GM23248 (cell line): ENCODE measurements at regions not wholly inside any gene's neighbourhood (a gene's known extent, or its start where the extent isn't known, plus 50 kb on each side); places are given as distances from the start of the nearest gene placed in this dataset.

Source experiments
- DNase-seq: peaks from one replicate; pipeline ENCODE4 v3.0.0-alpha.2; 2015
- H2AFZ ChIP-seq: fragments of 200-600 bp; sonication (generic); 2 replicates; pipeline ENCODE4 v1.6.1; 2016; ENCODE audit warnings: antibody characterized with exemption
- H3F3A ChIP-seq: fragments of 200-600 bp; sonication (generic); 2 replicates; pipeline ENCODE4 v1.6.1; 2016; ENCODE audit warnings: mild to moderate bottlenecking, antibody characterized with exemption, mixed run types; ENCODE audit not compliant: insufficient read depth
- H3K27ac ChIP-seq: fragments of 200-600 bp; sonication (generic); 2 replicates; pipeline ENCODE4 v1.5.1; 2016; ENCODE audit warnings: mild to moderate bottlenecking
- H3K27me3 ChIP-seq: fragments of 200-600 bp; sonication (generic); replicated peaks from 2 replicates; pipeline ENCODE4 v1.6.1; 2016; ENCODE audit warnings: mild to moderate bottlenecking; ENCODE audit not compliant: insufficient read depth
- H3K36me3 ChIP-seq: fragments of 200-600 bp; sonication (generic); 2 replicates; pipeline ENCODE4 v1.6.1; 2016; ENCODE audit warnings: low read depth, mild to moderate bottlenecking
- H3K4me1 ChIP-seq: fragments of 200-600 bp; sonication (generic); 2 replicates; pipeline ENCODE4 v1.6.1; 2016; ENCODE audit warnings: mild to moderate bottlenecking; ENCODE audit not compliant: insufficient read depth
- H3K4me2 ChIP-seq: fragments of 200-600 bp; sonication (generic); one replicate; pipeline ENCODE4 v1.6.1; 2016; ENCODE audit warnings: mild to moderate bottlenecking; ENCODE audit not compliant: unreplicated experiment
- H3K4me3 ChIP-seq: fragments of 200-600 bp; sonication (generic); 2 replicates; pipeline ENCODE4 v1.5.1; 2016; ENCODE audit warnings: mild to moderate bottlenecking
- H3K79me2 ChIP-seq: fragments of 200-600 bp; sonication (generic); 2 replicates; pipeline ENCODE4 v1.6.1; 2016; ENCODE audit warnings: mild to moderate bottlenecking; ENCODE audit not compliant: insufficient read depth
- H3K9ac ChIP-seq: fragments of 200-600 bp; sonication (generic); 2 replicates; pipeline ENCODE4 v1.6.1; 2016; ENCODE audit warnings: mild to moderate bottlenecking
- H3K9me2 ChIP-seq: fragments of 200-600 bp; sonication (generic); 2 replicates; pipeline ENCODE4 v1.6.1; 2016; ENCODE audit warnings: mixed run types, mild to moderate bottlenecking, moderate library complexity; ENCODE audit not compliant: insufficient read depth
- H3K9me3 ChIP-seq: fragments of 200-600 bp; sonication (generic); one replicate; pipeline ENCODE4 v1.6.1; 2017; ENCODE audit warnings: low read depth
- H4K20me1 ChIP-seq: fragments of 200-600 bp; sonication (generic); 2 replicates; pipeline ENCODE4 v1.6.0; 2016; ENCODE audit not compliant: insufficient read depth
- EZH2 ChIP-seq: fragments of 200-600 bp; sonication (generic); IDR thresholded peaks from 2 replicates; pipeline ENCODE4 v1.6.1; 2018; ENCODE audit warnings: antibody characterized with exemption, mild to moderate bottlenecking; ENCODE audit not compliant: insufficient read depth, poor library complexity, severe bottlenecking
- EZH2phosphoT487 ChIP-seq: fragments of 200-600 bp; sonication (generic); IDR thresholded peaks from 2 replicates; pipeline ENCODE4 v1.6.1; 2018; ENCODE audit warnings: antibody characterized with exemption, moderate library complexity, mild to moderate bottlenecking, low read depth; ENCODE audit not compliant: insufficient read depth
- WGBS, 2 experiments: methylation state at CpG; one replicate each; pipeline ENCODE4 v1.1.6; 2015 to 2017; ENCODE audit warnings: low lambda C conversion rate in 2 of 2, low coverage in 1 of 2; ENCODE audit errors: missing lambda C conversion rate in 2 of 2; 5-methylcytosine and 5-hydroxymethylcytosine counted together
- in situ Hi-C: fragments of 300-500 bp; cut with MboI; formaldehyde crosslinking; loops from 2 replicates; pipeline ENCODE4 v1.15.0; 2020

- Histone ChIP-seq H3K4me2 (no peak overlapping the region), H3K9ac (no peak overlapping the region), H3K9me3 (no peaks in the 10 kb centered on the region), H2AFZ (no peak overlapping the region), H3K79me2 (no peaks in the 10 kb centered on the region), H3K9me2 (no peaks in the 10 kb centered on the region), H3K4me1 (no peaks in the 10 kb centered on the region), H3K27ac (no peak overlapping the region), H3K4me3 (no peak overlapping the region), H3K36me3 (no peaks in the 10 kb centered on the region), H4K20me1 (no peaks in the 10 kb centered on the region), H3F3A (no peaks in the 10 kb centered on the region), H3K27me3 (no peaks in the 10 kb centered on the region)
- no peak for DNase-seq
- 0 to 1% methylated on average over 8 of the region's 8 CpGs for WGBS, 2 experiments
- in situ Hi-C loops = no loop called here
- TF ChIP-seq EZH2phosphoT487 = no peak
- TF ChIP-seq EZH2 = no peak
These were observed 737.7 kb downstream of the NLGN4X start for GRCh38 chrX:5490786-5491563.

- WGBS, 2 experiments = 52 to 54% methylated on average over 4 of the region's 4 CpGs
- in situ Hi-C loops = no loop called here
- no peak for TF ChIP-seq EZH2phosphoT487
- no peak for TF ChIP-seq EZH2
- no peaks in the 10 kb centered on the region for H3K79me2 ChIP-seq
- no peaks in the 10 kb centered on the region for H4K20me1 ChIP-seq
- no peak overlapping the region for H3K27ac ChIP-seq
- H3K9me3 ChIP-seq = no peaks in the 10 kb centered on the region
- H3K4me2 ChIP-seq = no peak overlapping the region
- no peak overlapping the region for H2AFZ ChIP-seq
- no peaks in the 10 kb centered on the region for H3K36me3 ChIP-seq
- no peaks in the 10 kb centered on the region for H3K27me3 ChIP-seq
- H3K4me1 ChIP-seq = no peaks in the 10 kb centered on the region
- H3K4me3 ChIP-seq = no peak overlapping the region
- no peaks in the 10 kb centered on the region for H3F3A ChIP-seq
- DNase-seq = no peak
- H3K9ac ChIP-seq = no peak overlapping the region
- no peaks in the 10 kb centered on the region for H3K9me2 ChIP-seq
These were observed 754.4 kb downstream of the NLGN4X start for GRCh38 chrX:5474282-5474681.

- Histone ChIP-seq H3K36me3 (no peaks in the 10 kb centered on the region), H3K9me2 (no peaks in the 10 kb centered on the region), H3K27ac (no peak overlapping the region), H3K4me3 (no peak overlapping the region), H3K9me3 (no peaks in the 10 kb centered on the region), H3K27me3 (no peaks in the 10 kb centered on the region), H4K20me1 (no peaks in the 10 kb centered on the region), H3F3A (no peaks in the 10 kb centered on the region), H3K4me1 (no peaks in the 10 kb centered on the region), H2AFZ (no peak overlapping the region), H3K4me2 (no peak overlapping the region), H3K79me2 (no peaks in the 10 kb centered on the region), H3K9ac (no peak overlapping the region)
- WGBS, 2 experiments = 17 to 18% methylated on average over 6 of the region's 6 CpGs
- in situ Hi-C loops = no loop called here
- TF ChIP-seq EZH2 = no peak
- no peak for TF ChIP-seq EZH2phosphoT487
- DNase-seq = no peak
These were observed 770.3 kb downstream of the NLGN4X start for GRCh38 chrX:5458300-5458842.

- no peaks in the 10 kb centered on the region for H3K9me3 ChIP-seq
- in situ Hi-C loops = no loop called here
- 0% methylated on average over 1 of the region's 1 CpG for WGBS, 2 experiments
- no peaks in the 10 kb centered on the region for H3K27me3 ChIP-seq
- H3K79me2 ChIP-seq = no peaks in the 10 kb centered on the region
- H4K20me1 ChIP-seq = no peaks in the 10 kb centered on the region
- no peak for TF ChIP-seq EZH2
- no peak for TF ChIP-seq EZH2phosphoT487
- H3K9ac ChIP-seq = no peak overlapping the region
- no peak overlapping the region for H3K4me2 ChIP-seq
- H2AFZ ChIP-seq = no peak overlapping the region
- H3K9me2 ChIP-seq = no peaks in the 10 kb centered on the region
- no peaks in the 10 kb centered on the region for H3K4me1 ChIP-seq
- H3K4me3 ChIP-seq = no peak overlapping the region
- no peak for DNase-seq
- H3F3A ChIP-seq = no peaks in the 10 kb centered on the region
- H3K36me3 ChIP-seq = no peaks in the 10 kb centered on the region
- no peak overlapping the region for H3K27ac ChIP-seq
These were observed 779.3 kb downstream of the NLGN4X start for GRCh38 chrX:5449323-5449722.
